KMS-11 (cell line): ENCODE measurements at regions not wholly inside any gene's neighbourhood (a gene's known extent, or its start where the extent isn't known, plus 50 kb on each side); places are given as distances from the start of the nearest gene placed in this dataset.

ENCODE experiments used
- H2AFZ ChIP-seq: fragments of 200-600 bp; sonication (generic); 2 replicates; pipeline ENCODE4 v1.6.1; 2016; ENCODE audit warnings: antibody characterized with exemption, mixed run types, low read depth
- H3K27ac ChIP-seq: fragments of 200-600 bp; sonication (generic); 2 replicates; pipeline ENCODE4 v1.6.1; 2016; ENCODE audit warnings: mild to moderate bottlenecking, mixed run types
- H3K27me3 ChIP-seq: fragments of 200-600 bp; sonication (generic); 2 replicates; pipeline ENCODE4 v1.6.1; 2017; ENCODE audit warnings: mild to moderate bottlenecking, low read depth, mixed run types, moderate library complexity; ENCODE audit not compliant: insufficient read depth
- H3K36me3 ChIP-seq: fragments of 200-600 bp; sonication (generic); 2 replicates; pipeline ENCODE4 v1.6.1; 2017; ENCODE audit warnings: mild to moderate bottlenecking, mixed run types; ENCODE audit not compliant: insufficient read depth
- H3K4me1 ChIP-seq: fragments of 200-600 bp; sonication (generic); 2 replicates; pipeline ENCODE4 v1.6.1; 2016; ENCODE audit warnings: mild to moderate bottlenecking, low read depth, mixed run types; ENCODE audit not compliant: poor library complexity, severe bottlenecking
- H3K4me2 ChIP-seq: fragments of 200-600 bp; sonication (generic); 2 replicates; pipeline ENCODE4 v1.7.0; 2016; ENCODE audit warnings: mild to moderate bottlenecking, mixed run types
- H3K4me3 ChIP-seq: fragments of 200-600 bp; sonication (generic); IDR thresholded peaks from 2 replicates; pipeline ENCODE4 v1.6.1; 2017; ENCODE audit warnings: low read depth, low read length, mixed read lengths; ENCODE audit not compliant: insufficient read depth
- H3K79me2 ChIP-seq: fragments of 200-600 bp; sonication (generic); 2 replicates; pipeline ENCODE4 v1.6.1; 2016; ENCODE audit warnings: low read depth, mixed run types; ENCODE audit not compliant: insufficient read depth
- H3K9ac ChIP-seq: fragments of 200-600 bp; sonication (generic); 2 replicates; pipeline ENCODE4 v1.6.1; 2016; ENCODE audit warnings: mild to moderate bottlenecking, mixed run types
- H4K20me1 ChIP-seq: fragments of 200-600 bp; sonication (generic); 2 replicates; pipeline ENCODE4 v1.6.1; 2016; ENCODE audit warnings: mild to moderate bottlenecking, mixed run types; ENCODE audit not compliant: insufficient read depth
- CTCF ChIP-seq: fragments of 200-600 bp; sonication (generic); conservative IDR thresholded peaks from 2 replicates; pipeline ENCODE4 v1.6.1; 2017; ENCODE audit warnings: low read depth, mild to moderate bottlenecking, antibody characterized with exemption, low read length, moderate library complexity, mixed read lengths

DNA sequence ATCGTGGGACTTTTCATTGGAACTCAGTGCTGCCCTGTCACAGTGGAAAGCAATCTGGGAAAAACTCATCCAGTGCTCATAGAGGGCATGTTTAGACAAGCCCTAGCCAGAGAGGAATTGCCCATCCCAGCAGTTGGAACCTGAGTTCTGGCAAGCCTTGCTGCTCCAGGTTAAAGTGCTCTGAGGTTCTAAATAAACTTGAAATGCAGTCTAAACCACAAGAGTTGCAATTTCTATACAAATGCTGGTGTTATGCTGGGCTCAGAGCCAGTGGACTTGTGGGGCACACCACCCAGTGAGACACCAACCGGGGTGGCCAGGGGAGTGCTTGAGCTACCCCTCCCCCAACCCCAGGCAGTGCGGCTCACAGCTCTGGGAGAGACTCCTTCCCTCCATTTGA, 142.8 kb upstream of the PPP1R2C start:
- H3K4me3 ChIP-seq: no peak overlapping the region
- H2AFZ ChIP-seq: peak overlapping the region; percentile 67
- H3K27ac ChIP-seq: peak overlapping the region; percentile 85
- peak overlapping the region; percentile 27; the same call in 1 of the 2 replicates for H3K9ac ChIP-seq
- no peaks in the 10 kb centered on the region for H3K79me2 ChIP-seq
- no peaks in the 10 kb centered on the region for H3K36me3 ChIP-seq
- peaks cover 40% of the 10 kb centered on the region for H3K4me1 ChIP-seq
- no peak for TF ChIP-seq CTCF
- peak overlapping the region; percentile 76 for H3K4me2 ChIP-seq
- H4K20me1 ChIP-seq: no peaks in the 10 kb centered on the region
- no peaks in the 10 kb centered on the region for H3K27me3 ChIP-seq

DNA sequence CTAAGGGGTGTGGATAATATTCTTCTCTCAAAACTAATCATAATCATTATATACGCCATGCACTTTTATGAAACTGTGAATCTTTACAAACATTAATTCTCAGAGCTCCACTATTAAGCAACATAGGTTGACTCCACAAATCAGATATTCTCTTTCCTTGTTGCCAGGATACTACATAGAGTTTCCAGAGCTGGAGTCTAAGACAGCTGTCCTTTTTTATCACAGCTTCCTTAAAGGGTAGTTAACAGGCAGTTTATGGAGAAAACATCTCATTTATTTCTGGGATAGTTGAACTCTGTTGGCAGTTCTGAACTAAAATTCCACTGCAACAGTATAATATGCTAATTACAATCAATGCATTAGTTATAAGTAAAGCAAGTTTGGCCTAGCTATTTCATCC, 152.1 kb upstream of the PPP1R2C start:
- no peak overlapping the region for H2AFZ ChIP-seq
- no peak overlapping the region for H3K9ac ChIP-seq
- H3K36me3 ChIP-seq: no peaks in the 10 kb centered on the region
- H3K27me3 ChIP-seq: no peaks in the 10 kb centered on the region
- H3K27ac ChIP-seq: no peak overlapping the region
- H4K20me1 ChIP-seq: no peaks in the 10 kb centered on the region
- no peak overlapping the region for H3K4me3 ChIP-seq
- no peaks in the 10 kb centered on the region for H3K79me2 ChIP-seq
- peaks cover 31% of the 10 kb centered on the region for H3K4me1 ChIP-seq
- TF ChIP-seq CTCF: no peak
- H3K4me2 ChIP-seq: no peak overlapping the region

DNA sequence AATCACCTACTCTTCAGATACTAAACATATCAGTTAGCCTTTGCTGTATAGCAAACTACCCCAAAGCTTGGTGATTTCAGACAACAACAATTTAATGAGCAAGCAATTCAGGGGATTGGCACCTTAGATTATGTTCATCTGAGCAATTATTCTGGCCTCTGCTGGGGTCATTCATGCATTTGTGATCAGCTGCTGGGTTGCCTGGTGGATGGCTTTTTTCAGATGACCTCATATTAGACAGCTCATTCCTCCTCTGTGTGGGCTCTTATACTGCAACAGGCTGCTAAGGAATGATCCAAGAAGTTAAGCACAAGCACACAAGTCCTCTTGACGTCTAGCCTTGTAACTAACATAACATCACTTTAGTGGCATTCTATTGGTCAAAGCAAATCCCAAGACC, 153.0 kb upstream of the PPP1R2C start:
- H3K4me2 ChIP-seq: no peak overlapping the region
- no peak overlapping the region for H3K9ac ChIP-seq
- H2AFZ ChIP-seq: no peak overlapping the region
- H3K79me2 ChIP-seq: no peaks in the 10 kb centered on the region
- no peak for TF ChIP-seq CTCF
- no peak overlapping the region for H3K4me3 ChIP-seq
- no peaks in the 10 kb centered on the region for H3K27me3 ChIP-seq
- no peaks in the 10 kb centered on the region for H3K36me3 ChIP-seq
- H3K27ac ChIP-seq: no peak overlapping the region
- H4K20me1 ChIP-seq: no peaks in the 10 kb centered on the region
- peaks cover 40% of the 10 kb centered on the region for H3K4me1 ChIP-seq

GRCh38 chrX:42933187-42933586, 155.2 kb upstream of the PPP1R2C start:
- no peaks in the 10 kb centered on the region for H4K20me1 ChIP-seq
- H3K4me3 ChIP-seq: no peak overlapping the region
- H3K36me3 ChIP-seq: no peaks in the 10 kb centered on the region
- H3K79me2 ChIP-seq: no peaks in the 10 kb centered on the region
- H3K4me2 ChIP-seq: peak overlapping the region; percentile 49
- no peaks in the 10 kb centered on the region for H3K27me3 ChIP-seq
- H3K27ac ChIP-seq: peak overlapping the region; percentile 96
- no peak for TF ChIP-seq CTCF
- peak overlapping the region; percentile 51; the same call in 1 of the 2 replicates for H3K9ac ChIP-seq
- H2AFZ ChIP-seq: peak overlapping the region; percentile 52; the same call in 1 of the 2 replicates
- peaks cover 53% of the 10 kb centered on the region for H3K4me1 ChIP-seq
